Non-pigmented ciliary epithelial cell (primary cell): ENCODE measurements at regions not wholly inside any gene's neighbourhood (a gene's known extent, or its start where the extent isn't known, plus 50 kb on each side); places are given as distances from the start of the nearest gene placed in this dataset.
A peak's percentile ranks its signal among the peaks of the same experiment; 100 is the strongest.

Source experiments
- DNase-seq: peaks from one replicate; pipeline ENCODE4 v3.0.0-alpha.2; 2010; ENCODE audit warnings: low read depth

DNA sequence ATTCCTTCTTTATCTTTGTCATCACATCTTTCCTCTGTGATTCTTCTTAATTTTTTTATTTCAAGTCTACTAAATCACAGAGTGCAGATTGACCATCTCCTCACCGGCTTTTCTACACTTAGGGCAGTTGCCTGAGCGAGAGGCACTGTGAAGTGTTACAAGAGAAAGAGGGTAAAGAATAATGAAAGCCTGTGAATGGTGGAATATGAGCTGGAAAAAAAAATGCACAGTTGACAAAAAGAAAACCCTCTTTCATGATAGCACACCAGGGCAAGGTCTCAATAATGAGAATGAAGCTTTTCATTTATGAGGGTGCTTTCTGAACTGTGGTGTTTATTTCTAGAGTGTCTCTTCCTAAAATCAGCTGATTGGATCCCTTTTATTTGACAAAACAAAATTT is 106.2 kb upstream of the PDE3A start:
- DNase-seq = no peak

- no peak for DNase-seq
These were observed 104.3 kb upstream of the PDE3A start for GRCh38 chr12:20264026-20264425.

DNA sequence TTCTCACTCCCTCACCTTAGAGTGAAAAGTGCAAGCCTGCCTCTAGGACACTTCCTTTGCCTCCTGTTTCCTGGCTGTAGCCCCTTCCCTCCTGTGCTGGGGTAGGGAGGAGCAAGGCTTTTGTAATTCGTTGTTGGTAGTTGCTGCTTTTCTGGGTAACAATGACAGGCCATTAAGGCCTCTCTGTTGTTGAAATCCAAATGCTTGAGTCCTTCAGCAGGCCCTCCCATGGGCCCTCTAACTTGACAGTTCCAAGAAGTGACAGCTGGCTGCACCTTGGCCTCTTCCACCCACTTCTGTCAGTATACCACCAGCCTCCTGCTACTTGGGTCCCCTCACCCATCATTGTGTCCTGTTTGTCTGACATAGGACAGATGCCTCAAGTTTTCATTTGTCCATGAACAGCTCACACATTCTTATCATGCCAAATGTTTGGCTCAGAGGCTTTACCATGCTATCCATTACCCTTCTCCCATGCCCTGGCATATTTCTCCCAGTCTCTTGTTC is 103.7 kb upstream of the PDE3A start:
- DNase-seq = no peak

- DNase-seq = no peak
These were observed 100.1 kb upstream of the PDE3A start for GRCh38 chr12:20268121-20268732.

DNA sequence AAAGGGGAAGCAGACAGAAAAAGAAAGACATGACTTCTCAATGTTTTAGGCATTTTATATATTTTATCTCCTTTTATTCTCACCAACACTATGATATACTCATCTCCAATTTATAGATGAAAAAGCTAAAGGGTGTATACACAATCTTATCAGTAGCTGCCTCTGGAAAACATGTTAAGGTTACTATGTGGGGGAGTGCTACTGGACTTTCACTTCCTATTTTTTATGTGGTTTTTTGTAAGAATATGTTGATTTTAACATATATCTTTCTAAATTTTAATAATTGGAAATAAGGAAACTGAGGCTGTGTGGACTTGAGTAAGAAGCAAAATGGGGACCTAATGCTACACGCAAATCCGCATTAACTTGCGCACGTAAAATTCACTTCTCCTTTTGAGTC is 99.6 kb upstream of the PDE3A start:
- no peak for DNase-seq

- no peak for DNase-seq
These were observed 98.8 kb upstream of the PDE3A start for GRCh38 chr12:20269337-20270067.

GRCh38 chr12:20270557-20270956 is 97.8 kb upstream of the PDE3A start:
- no peak for DNase-seq

GRCh38 chr12:20272161-20272560 is 96.2 kb upstream of the PDE3A start:
- DNase-seq = no peak

GRCh38 chr12:20272801-20273200 is 95.5 kb upstream of the PDE3A start:
- no peak for DNase-seq

GRCh38 chr12:20274008-20274407 is 94.3 kb upstream of the PDE3A start:
- DNase-seq = no peak

- no peak for DNase-seq
These were observed 90.1 kb upstream of the PDE3A start for GRCh38 chr12:20278276-20278675.

GRCh38 chr12:20280515-20280914 is 87.8 kb upstream of the PDE3A start:
- DNase-seq = no peak

GRCh38 chr12:20282401-20282800 is 85.9 kb upstream of the PDE3A start:
- no peak for DNase-seq

DNA sequence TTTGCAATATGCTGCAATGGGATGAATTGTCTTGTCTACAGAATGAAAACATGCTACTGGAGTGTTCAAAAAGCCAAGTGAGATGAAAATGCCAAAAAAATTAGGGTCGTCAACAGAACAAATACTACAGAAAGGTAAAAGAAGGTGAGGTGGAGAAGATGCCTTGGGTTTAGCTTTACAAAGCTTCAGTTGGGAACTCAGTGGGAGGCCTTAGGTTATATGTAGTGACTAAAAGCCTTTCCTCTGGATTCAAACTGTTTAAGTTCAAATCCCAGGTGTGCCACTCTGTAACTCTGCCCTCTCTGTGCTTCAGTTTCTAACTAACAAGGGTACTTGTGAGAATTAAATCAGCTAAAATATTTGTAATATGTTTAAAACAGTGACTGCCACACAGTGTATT is 84.9 kb upstream of the PDE3A start:
- no peak for DNase-seq

- no peak for DNase-seq
These were observed 78.8 kb upstream of the PDE3A start for GRCh38 chr12:20289520-20289919.

- DNase-seq = no peak
These were observed 67.9 kb upstream of the PDE3A start for GRCh38 chr12:20300457-20300856.

DNA sequence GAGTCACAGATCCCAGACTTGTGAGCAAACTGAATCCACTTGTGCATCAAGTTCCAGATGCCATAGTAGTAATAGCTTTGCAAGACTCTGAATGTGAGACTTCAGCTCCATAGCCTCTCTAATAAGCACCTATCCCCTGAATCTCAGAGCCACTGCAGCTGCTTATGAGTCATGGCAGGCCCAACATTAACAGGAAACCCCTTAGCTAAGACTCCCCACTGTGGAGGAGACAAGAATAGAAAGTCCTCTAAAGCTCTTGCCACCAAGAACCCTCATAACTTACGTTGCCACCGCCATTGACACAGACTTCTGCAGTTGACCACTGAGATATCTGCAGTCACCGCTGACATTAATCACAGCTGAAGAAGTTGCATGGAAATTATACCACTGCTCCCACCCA is 62.9 kb upstream of the PDE3A start:
- peak; percentile 14 for DNase-seq

DNA sequence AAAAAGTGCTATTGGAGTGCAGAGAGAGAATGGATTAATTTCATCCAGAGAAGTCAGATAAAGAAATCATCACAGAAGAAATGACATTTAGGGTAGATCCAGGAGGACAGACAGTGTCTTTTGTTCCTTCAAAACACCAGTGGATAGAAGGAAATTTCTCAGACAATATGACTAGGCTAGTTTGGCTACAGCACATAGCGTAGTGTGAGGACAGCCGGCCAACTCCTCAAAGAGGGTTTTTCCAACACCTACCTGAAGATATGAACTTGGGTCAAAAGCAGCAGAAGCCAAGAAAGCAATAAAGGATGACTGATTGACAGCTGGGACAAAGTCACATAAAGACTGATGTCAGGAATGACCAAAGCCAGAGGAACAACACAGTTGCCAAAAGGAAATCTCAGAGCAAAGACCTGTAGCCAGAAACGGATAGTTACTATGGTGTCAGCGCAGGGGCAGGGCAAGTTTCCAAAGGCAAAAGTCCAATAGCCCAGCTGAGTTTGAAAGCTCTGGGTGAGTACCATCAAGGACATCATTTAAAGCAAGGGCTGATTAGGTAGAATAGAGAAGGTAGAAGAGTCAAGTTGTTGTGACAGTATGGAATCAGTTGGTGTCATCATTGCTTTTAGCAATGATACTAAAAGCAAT is 58.7 kb upstream of the PDE3A start:
- no peak for DNase-seq

DNA sequence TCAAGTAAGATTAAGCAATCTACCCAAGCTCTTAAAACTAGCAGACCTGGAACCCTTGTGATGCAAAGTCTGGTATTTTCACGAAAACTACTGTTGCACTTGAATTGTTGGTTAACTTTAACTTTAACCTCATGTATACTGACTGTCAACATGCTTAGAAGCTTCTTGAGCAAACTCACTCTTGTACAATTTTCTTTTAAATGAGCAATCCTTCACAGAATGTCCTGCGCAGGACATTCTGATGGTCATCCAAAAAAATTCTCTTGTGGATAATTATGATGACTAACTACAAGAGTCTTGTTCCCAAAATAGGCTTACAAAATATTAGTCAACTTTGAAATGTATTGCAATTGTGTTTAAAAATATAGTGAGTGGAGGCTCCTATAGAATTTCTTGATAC is 54.0 kb upstream of the PDE3A start:
- DNase-seq = no peak

DNA sequence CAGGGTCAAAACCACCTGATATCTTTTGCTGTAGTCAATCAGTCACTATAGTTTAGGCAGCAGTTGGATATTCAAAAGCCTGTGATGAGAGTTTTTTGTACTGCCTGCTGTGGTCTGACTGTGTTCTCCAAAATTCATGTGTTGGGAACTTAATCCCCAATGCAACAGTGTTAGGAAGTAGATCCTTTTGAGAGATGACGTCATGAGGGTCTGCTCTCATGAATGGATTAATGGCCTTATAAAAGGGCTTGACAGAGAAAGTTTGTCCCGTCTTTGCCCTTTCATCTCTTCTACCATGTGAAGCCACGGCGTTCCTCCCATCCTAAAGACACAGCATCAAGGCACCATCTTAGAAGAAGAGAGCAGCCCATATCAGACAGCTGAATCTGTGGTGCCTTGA is 50.8 kb upstream of the PDE3A start:
- DNase-seq = no peak
